PC-9 (cell line): ENCODE measurements at regions not wholly inside any gene's neighbourhood (a gene's known extent, or its start where the extent isn't known, plus 50 kb on each side); places are given as distances from the start of the nearest gene placed in this dataset.

ENCODE experiments used
- BruUV-seq: library from RNA; stranded (reverse); fragments of 400-500 nt; replicated peaks from 2 replicates; lab custom pipeline; 2021; lab: Mats Ljungman, UMichigan
- CTCF ChIA-PET: fragments of 300-600 bp; sonication (Branson Sonifier 250); formaldehyde crosslinking; loops from one replicate; lab custom pipeline; 2022; ENCODE audit warnings: antibody characterized with exemption; lab: Charles Lee
- POLR2A ChIA-PET: fragments of 300-600 bp; sonication (Branson Sonifier 250); formaldehyde crosslinking; loops from one replicate; lab custom pipeline; 2022; ENCODE audit warnings: antibody characterized with exemption; ENCODE audit not compliant: unreplicated experiment; lab: Charles Lee
- DNase-seq, 2 experiments: peaks; one replicate each; pipeline versions ENCODE4 v3.0.0 to v3.0.0-alpha.2; 2015 to 2022; ENCODE audit warnings: mixed read lengths in 1 of 2
- H2AFZ ChIP-seq: fragments of 200-600 bp; sonication (generic); 2 replicates; pipeline ENCODE4 v1.8.1; 2017; ENCODE audit warnings: antibody characterized with exemption
- H3F3A ChIP-seq: fragments of 200-600 bp; sonication (generic); 2 replicates; pipeline ENCODE4 v1.8.1; 2017; ENCODE audit warnings: antibody characterized with exemption, mild to moderate bottlenecking, low read depth; ENCODE audit not compliant: insufficient read depth
- H3K27ac ChIP-seq: fragments of 200-600 bp; sonication (generic); 2 replicates; pipeline ENCODE4 v1.6.1; 2016; ENCODE audit warnings: mixed run types
- H3K27me3 ChIP-seq: fragments of 200-600 bp; sonication (generic); 2 replicates; pipeline ENCODE4 v1.6.1; 2016; ENCODE audit warnings: low read depth, mixed run types; ENCODE audit not compliant: insufficient read depth
- H3K36me3 ChIP-seq: fragments of 200-600 bp; sonication (generic); 2 replicates; pipeline ENCODE4 v1.6.1; 2016; ENCODE audit warnings: low read depth, mixed run types
- H3K4me1 ChIP-seq: fragments of 200-600 bp; sonication (generic); replicated peaks from 2 replicates; pipeline ENCODE4 v1.6.1; 2016; ENCODE audit warnings: mixed run types; ENCODE audit not compliant: insufficient read depth
- H3K4me2 ChIP-seq: fragments of 200-600 bp; sonication (generic); 2 replicates; pipeline ENCODE4 v1.6.1; 2017; ENCODE audit warnings: mixed run types
- H3K4me3 ChIP-seq: fragments of 200-600 bp; sonication (generic); 2 replicates; pipeline ENCODE4 v1.6.1; 2016; ENCODE audit warnings: mixed run types
- H3K79me2 ChIP-seq: fragments of 200-600 bp; sonication (generic); 2 replicates; pipeline ENCODE4 v1.6.1; 2017; ENCODE audit warnings: low read depth, mixed run types
- H3K9me2 ChIP-seq: fragments of 200-600 bp; sonication (generic); 2 replicates; pipeline ENCODE4 v1.8.1; 2017; ENCODE audit warnings: mild to moderate bottlenecking; ENCODE audit not compliant: insufficient read depth
- H3K9me3 ChIP-seq: fragments of 200-600 bp; sonication (generic); 2 replicates; pipeline ENCODE4 v1.8.1; 2016; ENCODE audit warnings: low read depth; ENCODE audit not compliant: insufficient read depth
- H4K20me1 ChIP-seq: fragments of 200-600 bp; sonication (generic); 2 replicates; pipeline ENCODE4 v1.8.1; 2017; ENCODE audit not compliant: insufficient read depth
- EZH2 ChIP-seq: fragments of 200-600 bp; sonication (generic); IDR thresholded peaks from 2 replicates; pipeline ENCODE4 v1.8.0; 2017; ENCODE audit warnings: antibody characterized with exemption, low read depth
- intact Hi-C: fragments of 100-400 bp; cut with micrococcal nuclease; formaldehyde crosslinking; loops from one replicate; pipeline ENCODE4 v1.10.0; 2022; ENCODE audit not compliant: unreplicated experiment
- TF ChIP-seq, protein P1 (sequence below): fragments of 200-600 bp; sonication (generic); conservative IDR thresholded peaks from 2 replicates; pipeline ENCODE4 v1.6.1; 2017; ENCODE audit warnings: mixed run types, antibody characterized with exemption, mild to moderate bottlenecking, moderate library complexity

DNA sequence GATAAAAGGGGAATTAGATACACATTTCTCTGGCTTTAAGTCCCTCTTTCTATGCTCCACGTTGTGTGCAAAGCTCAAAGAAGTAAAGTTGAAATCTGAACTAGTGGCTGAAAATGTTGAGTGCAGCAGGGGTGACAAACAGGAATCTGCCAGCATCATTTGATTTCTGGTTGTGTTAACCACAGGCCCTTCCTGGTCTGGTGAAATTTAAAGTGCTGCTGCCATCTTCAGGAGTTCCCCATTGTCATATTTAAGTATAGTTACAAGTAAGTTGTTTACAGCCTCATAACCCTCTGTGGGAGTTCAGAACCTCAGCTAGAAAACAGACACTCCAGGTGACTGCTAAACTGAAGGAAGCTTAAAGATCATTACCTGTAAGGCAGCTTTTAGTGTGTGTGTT lies 90.9 kb upstream of the CCDC196 start:
- CTCF ChIA-PET = interaction anchor here (0.6 to 1.3 kb wide), 3 partner anchors 12 to 36 kb away, joined by 3 to 12 read pairs (median 3); no protein-coding TSS in a partner anchor
- Histone ChIP-seq H3K27ac (no peak overlapping the region), H3F3A (no peaks in the 10 kb centered on the region), H3K9me2 (no peaks in the 10 kb centered on the region), H3K36me3 (no peaks in the 10 kb centered on the region), H3K27me3 (0 out of 2 replicates have a peak, but pooled peaks cover 4% of the 10 kb centered on the region), H2AFZ (no peak overlapping the region), H3K4me3 (no peak overlapping the region), H3K79me2 (no peaks in the 10 kb centered on the region), H3K9me3 (no peaks in the 10 kb centered on the region), H4K20me1 (no peaks in the 10 kb centered on the region), H3K4me2 (no peak overlapping the region), H3K4me1 (no peaks in the 10 kb centered on the region)
- peak; percentile 10 to 56 for DNase-seq
- TF ChIP-seq EZH2 = no peak
- TF ChIP-seq, protein P1, sequence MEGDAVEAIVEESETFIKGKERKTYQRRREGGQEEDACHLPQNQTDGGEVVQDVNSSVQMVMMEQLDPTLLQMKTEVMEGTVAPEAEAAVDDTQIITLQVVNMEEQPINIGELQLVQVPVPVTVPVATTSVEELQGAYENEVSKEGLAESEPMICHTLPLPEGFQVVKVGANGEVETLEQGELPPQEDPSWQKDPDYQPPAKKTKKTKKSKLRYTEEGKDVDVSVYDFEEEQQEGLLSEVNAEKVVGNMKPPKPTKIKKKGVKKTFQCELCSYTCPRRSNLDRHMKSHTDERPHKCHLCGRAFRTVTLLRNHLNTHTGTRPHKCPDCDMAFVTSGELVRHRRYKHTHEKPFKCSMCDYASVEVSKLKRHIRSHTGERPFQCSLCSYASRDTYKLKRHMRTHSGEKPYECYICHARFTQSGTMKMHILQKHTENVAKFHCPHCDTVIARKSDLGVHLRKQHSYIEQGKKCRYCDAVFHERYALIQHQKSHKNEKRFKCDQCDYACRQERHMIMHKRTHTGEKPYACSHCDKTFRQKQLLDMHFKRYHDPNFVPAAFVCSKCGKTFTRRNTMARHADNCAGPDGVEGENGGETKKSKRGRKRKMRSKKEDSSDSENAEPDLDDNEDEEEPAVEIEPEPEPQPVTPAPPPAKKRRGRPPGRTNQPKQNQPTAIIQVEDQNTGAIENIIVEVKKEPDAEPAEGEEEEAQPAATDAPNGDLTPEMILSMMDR = 0 out of 2 replicates have a peak, but pooled peaks have one; percentile 23
- intact Hi-C loops = loop anchor here (1.0 kb wide), 1 partner anchor 1231 kb away; no protein-coding TSS in a partner anchor
- BruUV-seq = no TSS peak
- POLR2A ChIA-PET = interaction anchor here (0.7 kb wide), 1 partner anchor 36 kb away, joined by 4 read pairs; no protein-coding TSS in a partner anchor

DNA sequence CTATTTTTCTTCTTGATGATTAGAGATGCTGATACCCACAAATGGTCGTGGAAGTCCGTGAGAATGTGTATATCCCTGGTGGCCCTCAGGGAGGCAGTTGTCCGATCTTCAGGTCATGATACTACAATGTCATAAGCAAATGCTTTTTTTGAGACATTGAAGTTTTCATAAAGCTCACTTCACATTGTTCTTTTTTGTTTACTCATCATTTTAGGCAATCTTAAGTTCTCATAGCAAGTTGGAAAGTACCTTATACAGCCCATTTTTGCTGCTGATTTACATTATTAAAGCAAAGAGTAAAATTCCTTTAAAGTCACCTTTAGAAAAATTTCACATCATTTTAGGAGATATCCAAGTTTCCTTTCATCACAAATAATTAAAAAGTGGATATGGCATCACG lies 90.0 kb upstream of the CCDC196 start:
- Histone ChIP-seq H3K79me2 (no peaks in the 10 kb centered on the region), H3K4me2 (no peak overlapping the region), H3K4me3 (no peak overlapping the region), H3K27ac (no peak overlapping the region), H3K4me1 (no peaks in the 10 kb centered on the region), H4K20me1 (no peaks in the 10 kb centered on the region), H3K9me2 (no peaks in the 10 kb centered on the region), H3K9me3 (no peaks in the 10 kb centered on the region), H2AFZ (no peak overlapping the region), H3K36me3 (no peaks in the 10 kb centered on the region), H3K27me3 (0 out of 2 replicates have a peak, but pooled peaks cover 4% of the 10 kb centered on the region), H3F3A (no peaks in the 10 kb centered on the region)
- intact Hi-C loops = no loop called here
- no TSS peak for BruUV-seq
- POLR2A ChIA-PET = no interaction called here
- DNase-seq = no peak
- CTCF ChIA-PET = no interaction called here
- TF ChIP-seq, protein P1 = no peak

DNA sequence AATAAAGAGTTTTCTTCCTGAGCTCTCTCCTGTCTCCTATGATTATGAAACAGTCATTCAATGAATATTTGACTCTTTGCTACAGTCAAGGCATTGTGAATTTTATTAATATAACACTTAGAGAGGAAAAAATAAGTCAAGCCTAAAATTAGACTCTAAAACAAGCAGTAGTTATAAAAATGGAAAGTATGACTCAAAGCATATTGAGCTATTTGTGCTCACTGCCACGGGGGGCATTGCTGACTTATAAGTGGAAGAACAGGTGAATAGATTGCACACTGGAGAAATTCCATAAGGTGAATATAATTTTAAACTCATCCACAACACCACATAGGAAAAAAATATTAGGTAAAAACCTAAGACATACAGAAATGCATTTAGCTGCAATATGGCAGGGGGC lies 87.7 kb upstream of the CCDC196 start:
- CTCF ChIA-PET = no interaction called here

More for the DNA sequence above, 87.7 kb upstream of the CCDC196 start:
- Histone ChIP-seq H3K79me2 (no peaks in the 10 kb centered on the region), H3K4me2 (no peak overlapping the region), H3F3A (no peaks in the 10 kb centered on the region), H3K4me1 (no peaks in the 10 kb centered on the region), H3K36me3 (no peaks in the 10 kb centered on the region), H4K20me1 (no peaks in the 10 kb centered on the region), H2AFZ (no peak overlapping the region), H3K4me3 (no peak overlapping the region), H3K27ac (no peak overlapping the region), H3K9me3 (no peaks in the 10 kb centered on the region), H3K27me3 (no peaks in the 10 kb centered on the region), H3K9me2 (no peaks in the 10 kb centered on the region)
- intact Hi-C loops = no loop called here
- TF ChIP-seq, protein P1 = no peak
- TF ChIP-seq EZH2 = no peak
- POLR2A ChIA-PET = no interaction called here
- DNase-seq = peak in 1 of 2 experiments; percentile 13
- no TSS peak for BruUV-seq
